Mesenchymal stem cell (in vitro differentiated cells and primary cell): ENCODE measurements at regions not wholly inside any gene's neighbourhood (a gene's known extent, or its start where the extent isn't known, plus 50 kb on each side); places are given as distances from the start of the nearest gene placed in this dataset.

ENCODE experiments used
- DNase-seq: peaks from one replicate; pipeline ENCODE4 v3.0.0-alpha.2; 2013
- H2AFZ ChIP-seq: one replicate; pipeline ENCODE4 v1.6.1; 2013; ENCODE audit warnings: low read depth, mild to moderate bottlenecking, control low read depth, inconsistent platforms, low read length, moderate library complexity
- H2AK5ac ChIP-seq: 2 replicates; pipeline ENCODE4 v1.6.1; 2013; ENCODE audit warnings: low read length, moderate library complexity, mild to moderate bottlenecking, inconsistent platforms; ENCODE audit not compliant: severe bottlenecking
- H2BK120ac ChIP-seq: one replicate; pipeline ENCODE4 v1.6.1; 2013; ENCODE audit warnings: low read depth, mild to moderate bottlenecking, inconsistent platforms, low read length, moderate library complexity
- H2BK12ac ChIP-seq, 2 experiments: one replicate each; pipeline ENCODE4 v1.6.1; 2013; ENCODE audit warnings: inconsistent platforms in 2 of 2, low read length in 2 of 2, mild to moderate bottlenecking in 2 of 2, moderate library complexity in 2 of 2, control low read depth in 1 of 2
- H2BK15ac ChIP-seq: one replicate; pipeline ENCODE4 v1.6.1; 2013; ENCODE audit warnings: mild to moderate bottlenecking, low read depth, inconsistent platforms; ENCODE audit not compliant: poor library complexity, severe bottlenecking
- H2BK5ac ChIP-seq: 2 replicates; pipeline ENCODE4 v1.6.1; 2013; ENCODE audit warnings: low read depth, mild to moderate bottlenecking, low read length, control low read depth, inconsistent platforms; ENCODE audit not compliant: poor library complexity, severe bottlenecking
- H3K14ac ChIP-seq, 2 experiments: one replicate each; pipeline ENCODE4 v1.6.1; 2013; ENCODE audit warnings: inconsistent platforms in 2 of 2, low read length in 2 of 2, control low read depth in 1 of 2, mild to moderate bottlenecking in 1 of 2, moderate library complexity in 1 of 2
- H3K18ac ChIP-seq, 2 experiments: one replicate each; pipeline ENCODE4 v1.6.1; 2013; ENCODE audit warnings: inconsistent platforms in 2 of 2, low read length in 2 of 2, control low read depth in 1 of 2, low read depth in 1 of 2, mild to moderate bottlenecking in 1 of 2
- H3K23ac ChIP-seq, 2 experiments: one replicate each; pipeline ENCODE4 v1.6.1; 2013; ENCODE audit warnings: inconsistent platforms in 2 of 2, low read length in 2 of 2, mild to moderate bottlenecking in 2 of 2, moderate library complexity in 2 of 2, control low read depth in 1 of 2
- H3K27ac ChIP-seq: 2 replicates; pipeline ENCODE4 v1.5.1; 2013; ENCODE audit warnings: mild to moderate bottlenecking, moderate library complexity, low read length, control low read depth, inconsistent platforms; ENCODE audit not compliant: poor library complexity, severe bottlenecking
- H3K27me3 ChIP-seq, 2 experiments: 2 replicates each; pipeline versions ENCODE4 v1.6.1 to v1.7.0; 2013; ENCODE audit warnings: low read length in 2 of 2, mild to moderate bottlenecking in 2 of 2, moderate library complexity in 2 of 2, control low read depth in 1 of 2, inconsistent platforms in 1 of 2; ENCODE audit not compliant: control insufficient read depth in 1 of 2, insufficient read depth in 1 of 2
- H3K36me3 ChIP-seq, 2 experiments: 2 replicates each; pipeline versions ENCODE4 v1.6.1 to v1.7.0; 2013; ENCODE audit warnings: low read length in 2 of 2, control low read depth in 1 of 2, inconsistent platforms in 1 of 2, low read depth in 1 of 2, mild to moderate bottlenecking in 1 of 2; ENCODE audit not compliant: insufficient read depth in 2 of 2, control insufficient read depth in 1 of 2
- H3K4ac ChIP-seq, 2 experiments: one replicate each; pipeline ENCODE4 v1.6.1; 2013; ENCODE audit warnings: inconsistent platforms in 2 of 2, low read length in 2 of 2, mild to moderate bottlenecking in 2 of 2, moderate library complexity in 2 of 2, control low read depth in 1 of 2, low read depth in 1 of 2
- H3K4me1 ChIP-seq: 2 replicates; pipeline ENCODE4 v1.6.1; 2013; ENCODE audit warnings: low read depth, low read length, control low read depth; ENCODE audit not compliant: control insufficient read depth, insufficient read depth
- H3K4me2 ChIP-seq: 2 replicates; pipeline ENCODE4 v1.6.1; 2013; ENCODE audit warnings: low read length, mild to moderate bottlenecking, inconsistent platforms; ENCODE audit not compliant: poor library complexity, severe bottlenecking
- H3K4me3 ChIP-seq, 2 experiments: 2 replicates each; pipeline versions ENCODE4 v1.5.1 to v1.7.0; 2013; ENCODE audit warnings: low read length in 2 of 2, mild to moderate bottlenecking in 2 of 2, control low read depth in 1 of 2, low read depth in 1 of 2; ENCODE audit not compliant: insufficient read depth in 1 of 2
- H3K79me1 ChIP-seq: replicated peaks from 2 replicates; pipeline ENCODE4 v1.6.1; 2013; ENCODE audit warnings: mild to moderate bottlenecking, control low read depth, low read length, inconsistent platforms; ENCODE audit not compliant: poor library complexity, severe bottlenecking
- H3K9ac ChIP-seq: 2 replicates; pipeline ENCODE4 v1.7.0; 2013; ENCODE audit warnings: mild to moderate bottlenecking, low read length, moderate library complexity
- H3K9me3 ChIP-seq: 2 replicates; pipeline ENCODE4 v1.7.0; 2013; ENCODE audit warnings: mild to moderate bottlenecking, low read length; ENCODE audit not compliant: control insufficient read depth
- H4K8ac ChIP-seq: one replicate; pipeline ENCODE4 v1.6.1; 2013; ENCODE audit warnings: inconsistent platforms, mild to moderate bottlenecking, low read length, moderate library complexity
- H4K91ac ChIP-seq: one replicate; pipeline ENCODE4 v1.6.1; 2013; ENCODE audit warnings: mild to moderate bottlenecking, low read length, inconsistent platforms
- WGBS: methylation state at CpG from one replicate; pipeline ENCODE4 v1.1.7; 2013; ENCODE audit warnings: mixed read lengths; 5-methylcytosine and 5-hydroxymethylcytosine counted together

- no peak overlapping the region for H3K14ac ChIP-seq
- H3K79me1 ChIP-seq: no peaks in the 10 kb centered on the region
- DNase-seq: peak; percentile 77
- no peak overlapping the region for H2AFZ ChIP-seq
- H3K4me2 ChIP-seq: no peak overlapping the region
- H3K9ac ChIP-seq: no peak overlapping the region
- peak overlapping the region in 1 of 2 experiments; percentile 35 for H3K4me3 ChIP-seq
- no peak overlapping the region for H4K8ac ChIP-seq
- no peak overlapping the region for H2AK5ac ChIP-seq
- no peak overlapping the region for H3K18ac ChIP-seq
- no peak overlapping the region for H2BK5ac ChIP-seq
- H3K4me1 ChIP-seq: peaks cover 2% of the 10 kb centered on the region
- no peak overlapping the region for H3K4ac ChIP-seq
- no peak overlapping the region for H3K27ac ChIP-seq
- no peak overlapping the region for H2BK12ac ChIP-seq
- no peak overlapping the region for H2BK120ac ChIP-seq
- WGBS: no CpG with 5 or more reads among the region's 3 CpGs
- no peaks in the 10 kb centered on the region for H3K27me3 ChIP-seq
- H3K36me3 ChIP-seq: no peaks in the 10 kb centered on the region
- H3K23ac ChIP-seq: no peak overlapping the region
- no peak overlapping the region for H2BK15ac ChIP-seq
- H3K9me3 ChIP-seq: no peaks in the 10 kb centered on the region
- H4K91ac ChIP-seq: no peak overlapping the region
These were observed 122.6 kb upstream of the DNAJC10 start for GRCh38 chr2:182593394-182593975.

DNA sequence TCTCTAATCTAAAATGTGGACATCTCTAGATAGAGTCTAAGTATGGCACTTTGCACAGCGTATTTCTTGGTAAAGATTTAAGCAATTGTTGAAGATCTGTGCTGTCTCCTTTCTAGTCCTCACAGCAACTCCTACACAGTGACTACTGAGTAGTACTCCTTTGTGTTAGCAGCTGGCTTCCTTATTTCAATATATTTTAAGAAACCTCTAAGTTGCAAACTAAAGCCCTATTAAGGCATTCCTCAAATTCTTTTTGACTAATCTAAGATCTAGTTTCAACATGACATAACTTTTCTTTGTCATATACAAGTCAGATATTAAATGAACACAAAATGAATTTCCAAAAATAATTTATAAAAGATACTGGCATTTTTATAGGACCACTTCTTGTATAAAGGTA, 121.8 kb upstream of the DNAJC10 start:
- no peak overlapping the region for H3K4ac ChIP-seq
- no peak overlapping the region for H2AK5ac ChIP-seq
- no peaks in the 10 kb centered on the region for H3K27me3 ChIP-seq
- no peak overlapping the region for H3K4me3 ChIP-seq
- WGBS: 100% methylated on average over 1 of the region's 1 CpG
- no peak overlapping the region for H3K9ac ChIP-seq
- H3K4me2 ChIP-seq: no peak overlapping the region
- H3K23ac ChIP-seq: no peak overlapping the region
- peak overlapping the region; percentile 36 for H3K27ac ChIP-seq
- DNase-seq: no peak
- H2BK5ac ChIP-seq: no peak overlapping the region
- H4K8ac ChIP-seq: no peak overlapping the region
- H3K36me3 ChIP-seq: no peaks in the 10 kb centered on the region
- no peaks in the 10 kb centered on the region for H3K9me3 ChIP-seq
- H3K14ac ChIP-seq: no peak overlapping the region
- no peak overlapping the region for H4K91ac ChIP-seq
- no peak overlapping the region for H2BK12ac ChIP-seq
- H2AFZ ChIP-seq: no peak overlapping the region
- H2BK120ac ChIP-seq: no peak overlapping the region
- H2BK15ac ChIP-seq: no peak overlapping the region
- no peaks in the 10 kb centered on the region for H3K79me1 ChIP-seq
- H3K4me1 ChIP-seq: peaks cover 2% of the 10 kb centered on the region
- no peak overlapping the region for H3K18ac ChIP-seq

GRCh38 chr2:182595650-182596049, 120.4 kb upstream of the DNAJC10 start:
- H2BK15ac ChIP-seq: no peak overlapping the region
- no peak overlapping the region for H3K4ac ChIP-seq
- H2BK5ac ChIP-seq: no peak overlapping the region
- 57% methylated on average over 1 of the region's 2 CpGs for WGBS
- no peaks in the 10 kb centered on the region for H3K36me3 ChIP-seq
- no peak overlapping the region for H3K4me3 ChIP-seq
- H3K9ac ChIP-seq: no peak overlapping the region
- H3K14ac ChIP-seq: no peak overlapping the region
- H3K23ac ChIP-seq: no peak overlapping the region
- no peak overlapping the region for H4K91ac ChIP-seq
- peaks cover 2% of the 10 kb centered on the region for H3K4me1 ChIP-seq
- H3K4me2 ChIP-seq: no peak overlapping the region
- no peak overlapping the region for H2BK120ac ChIP-seq
- no peak overlapping the region for H2AK5ac ChIP-seq
- no peak overlapping the region for H2BK12ac ChIP-seq
- no peaks in the 10 kb centered on the region for H3K79me1 ChIP-seq
- H3K27ac ChIP-seq: no peak overlapping the region
- no peaks in the 10 kb centered on the region for H3K9me3 ChIP-seq
- DNase-seq: no peak
- H3K27me3 ChIP-seq: no peaks in the 10 kb centered on the region
- H3K18ac ChIP-seq: no peak overlapping the region
- H4K8ac ChIP-seq: no peak overlapping the region
- no peak overlapping the region for H2AFZ ChIP-seq

- no peak overlapping the region for H3K4me2 ChIP-seq
- H2BK120ac ChIP-seq: no peak overlapping the region
- no peak for DNase-seq
- H3K18ac ChIP-seq: no peak overlapping the region
- H3K23ac ChIP-seq: no peak overlapping the region
- H3K4ac ChIP-seq: no peak overlapping the region
- no peak overlapping the region for H3K9ac ChIP-seq
- H2BK5ac ChIP-seq: no peak overlapping the region
- H3K4me3 ChIP-seq: no peak overlapping the region
- no peaks in the 10 kb centered on the region for H3K27me3 ChIP-seq
- H3K9me3 ChIP-seq: no peaks in the 10 kb centered on the region
- H2AK5ac ChIP-seq: no peak overlapping the region
- H2BK15ac ChIP-seq: no peak overlapping the region
- no peak overlapping the region for H2AFZ ChIP-seq
- 92% methylated on average over 5 of the region's 7 CpGs for WGBS
- H4K8ac ChIP-seq: no peak overlapping the region
- H3K79me1 ChIP-seq: no peaks in the 10 kb centered on the region
- H3K4me1 ChIP-seq: peaks cover 2% of the 10 kb centered on the region
- no peak overlapping the region for H2BK12ac ChIP-seq
- no peak overlapping the region for H3K14ac ChIP-seq
- H3K27ac ChIP-seq: no peak overlapping the region
- H4K91ac ChIP-seq: no peak overlapping the region
- no peaks in the 10 kb centered on the region for H3K36me3 ChIP-seq
These were observed 118.3 kb upstream of the DNAJC10 start for GRCh38 chr2:182597570-182598295.
